GM18858 (cell line): ENCODE measurements at regions not wholly inside any gene's neighbourhood (a gene's known extent, or its start where the extent isn't known, plus 50 kb on each side); places are given as distances from the start of the nearest gene placed in this dataset.

Source experiments
- ATAC-seq: cut with Tn5 transposase; IDR thresholded peaks from one replicate; pipeline ENCODE4 v1.9.1; 2021; ENCODE audit not compliant: unreplicated experiment

DNA sequence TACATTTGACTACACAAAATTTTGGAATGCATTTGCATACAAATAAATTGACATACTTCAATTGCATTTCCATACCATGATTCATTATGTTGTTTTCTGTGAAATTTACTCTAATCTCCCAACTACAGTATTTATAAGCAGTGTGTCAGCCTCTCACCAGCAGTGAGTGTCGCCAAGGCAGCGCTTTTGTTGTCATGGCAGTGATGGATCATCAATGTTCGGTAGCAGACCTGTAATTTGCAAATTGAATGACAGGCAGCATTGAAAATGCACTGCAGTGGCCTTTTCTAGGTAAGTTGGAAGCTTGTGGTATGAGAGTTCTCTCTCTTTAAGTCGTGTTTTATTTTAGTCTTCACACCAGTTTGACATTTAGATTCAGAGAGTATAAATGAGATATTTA is 534.1 kb downstream of the PCDH17 start:
- no peak for ATAC-seq

DNA sequence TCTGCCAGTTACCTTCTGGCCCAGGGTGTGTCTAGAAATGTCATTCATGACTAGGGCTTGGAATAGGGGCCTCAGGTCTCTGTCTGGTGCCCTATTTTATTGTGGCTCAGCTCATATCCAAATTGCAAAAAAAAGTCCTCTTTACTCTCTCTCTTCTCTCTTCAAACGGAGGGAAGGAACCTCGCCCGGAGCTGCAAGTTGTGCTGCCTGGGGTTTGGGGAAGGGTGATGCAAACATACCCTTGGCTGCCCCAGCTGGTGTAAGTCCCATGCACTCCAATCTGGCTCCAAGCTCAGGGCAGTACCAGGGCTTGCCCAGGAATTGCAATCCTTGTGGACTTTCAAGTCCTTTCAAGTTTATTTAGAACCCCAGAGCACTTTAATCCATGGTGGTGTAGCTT is 549.6 kb downstream of the PCDH17 start:
- no peak for ATAC-seq

DNA sequence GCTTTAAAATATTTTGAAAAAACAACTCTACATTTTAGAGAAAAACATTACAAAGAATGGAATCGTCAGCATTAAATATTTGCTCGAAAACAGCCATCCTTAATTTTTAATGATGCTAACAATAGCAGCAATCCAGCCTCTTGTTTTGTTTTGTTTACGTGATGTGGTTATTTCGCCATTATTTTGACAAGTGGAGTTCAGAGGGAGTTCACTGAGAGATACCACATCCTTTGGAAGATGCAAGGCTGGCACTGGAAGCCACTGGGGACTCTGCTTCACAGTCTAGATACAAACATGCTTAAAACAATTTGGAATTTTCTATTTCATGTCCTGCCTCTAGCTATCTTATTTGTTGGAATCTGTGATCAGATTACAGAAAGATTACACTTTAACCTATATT is 556.3 kb downstream of the PCDH17 start:
- ATAC-seq = no peak

- ATAC-seq = no peak
Measured at GRCh38 chr13:58190577-58190976, 559.0 kb downstream of the PCDH17 start.

- no peak for ATAC-seq
Measured at GRCh38 chr13:58191754-58192153, 560.2 kb downstream of the PCDH17 start.

GRCh38 chr13:58202099-58202498 is 570.6 kb downstream of the PCDH17 start:
- no peak for ATAC-seq

GRCh38 chr13:58207501-58207900 is 576.0 kb downstream of the PCDH17 start:
- ATAC-seq = no peak

DNA sequence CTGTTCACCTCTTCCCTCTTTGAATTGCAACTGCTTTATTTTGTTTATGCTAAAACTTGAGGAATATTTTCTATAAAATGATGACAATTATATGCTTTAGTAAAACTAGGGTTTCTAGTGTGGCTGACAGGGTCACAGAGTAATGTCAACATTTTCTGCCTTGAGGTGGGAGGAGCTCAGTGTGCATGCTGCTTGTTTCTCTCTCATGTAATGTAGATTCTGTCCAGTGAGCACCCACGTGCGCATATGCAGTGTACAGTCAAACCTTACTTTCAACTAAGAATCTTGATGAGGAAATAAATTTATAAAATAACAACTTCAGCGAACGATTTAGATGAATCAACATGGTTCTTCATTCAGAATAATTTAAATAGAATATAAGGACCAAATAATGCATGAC is 603.9 kb downstream of the PCDH17 start:
- ATAC-seq = no peak

GRCh38 chr13:58238972-58239773 is 607.6 kb downstream of the PCDH17 start:
- no peak for ATAC-seq

GRCh38 chr13:58239774-58240268 is 608.3 kb downstream of the PCDH17 start:
- ATAC-seq = no peak

- no peak for ATAC-seq
Measured at GRCh38 chr13:58247080-58247479, 615.5 kb downstream of the PCDH17 start.

GRCh38 chr13:58254943-58255342 is 623.4 kb downstream of the PCDH17 start:
- ATAC-seq = no peak

DNA sequence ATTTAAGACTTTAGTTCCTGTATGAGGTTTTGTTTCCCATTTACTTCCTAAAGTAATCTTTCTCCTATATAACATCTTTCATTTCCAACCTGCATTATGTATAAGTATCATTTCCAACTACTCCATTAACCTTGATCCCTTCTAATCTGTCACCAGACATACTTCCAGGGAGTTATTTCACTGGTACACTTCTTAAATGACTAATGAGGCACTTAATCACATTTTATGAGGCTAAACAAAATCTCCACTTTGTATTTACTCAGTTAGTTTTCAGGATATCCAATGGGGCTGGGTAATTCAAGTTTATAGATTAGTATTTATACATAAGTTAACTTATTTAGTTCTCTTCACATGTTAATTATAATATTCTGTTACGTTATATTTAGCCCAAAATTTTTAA is 634.7 kb downstream of the PCDH17 start:
- no peak for ATAC-seq

DNA sequence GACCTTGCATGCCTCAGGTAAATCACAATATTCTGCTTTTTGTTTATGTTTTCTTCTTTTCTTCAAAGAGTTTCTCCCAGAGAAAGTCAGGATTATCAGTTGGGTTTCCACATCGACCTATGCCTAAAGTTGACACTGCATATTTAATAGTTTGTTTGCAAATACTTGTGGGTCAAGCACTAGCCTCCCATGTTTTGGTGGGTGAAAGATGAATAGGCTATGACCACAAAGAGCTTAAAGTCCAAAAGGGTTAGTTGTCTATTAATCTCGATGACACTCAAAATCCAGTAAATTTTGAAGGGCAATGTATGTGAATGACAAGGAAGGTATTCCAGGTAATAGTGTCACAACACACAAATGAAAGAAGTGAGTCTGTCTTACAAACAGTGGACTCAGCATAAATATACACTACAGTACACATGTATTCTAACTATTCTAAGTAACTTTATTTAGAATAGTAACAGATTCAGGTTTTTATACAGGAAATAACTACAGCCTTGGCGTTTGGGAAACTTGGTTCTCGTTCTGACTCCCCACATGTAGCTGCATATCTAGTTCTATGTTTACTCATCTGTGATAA is 667.1 kb downstream of the PCDH17 start:
- no peak for ATAC-seq

DNA sequence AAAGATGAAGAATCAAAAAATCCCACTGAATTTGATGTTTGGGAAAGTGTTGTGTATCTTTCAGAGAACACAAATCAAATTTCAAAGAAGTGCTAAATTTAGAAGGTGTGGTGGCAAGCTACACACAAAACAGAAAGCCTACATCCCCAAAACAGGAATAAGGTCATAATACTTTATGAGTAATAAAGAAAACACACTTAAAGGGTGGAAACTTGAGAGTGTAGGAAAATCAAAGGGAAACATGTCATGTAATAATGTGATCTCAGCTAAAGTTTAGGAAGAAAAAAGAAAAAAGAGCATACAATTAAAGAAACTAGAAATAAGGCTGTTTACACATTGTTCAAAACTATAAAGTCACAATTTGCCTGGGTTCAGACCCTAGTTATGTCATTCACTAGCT is 668.7 kb downstream of the PCDH17 start:
- no peak for ATAC-seq

DNA sequence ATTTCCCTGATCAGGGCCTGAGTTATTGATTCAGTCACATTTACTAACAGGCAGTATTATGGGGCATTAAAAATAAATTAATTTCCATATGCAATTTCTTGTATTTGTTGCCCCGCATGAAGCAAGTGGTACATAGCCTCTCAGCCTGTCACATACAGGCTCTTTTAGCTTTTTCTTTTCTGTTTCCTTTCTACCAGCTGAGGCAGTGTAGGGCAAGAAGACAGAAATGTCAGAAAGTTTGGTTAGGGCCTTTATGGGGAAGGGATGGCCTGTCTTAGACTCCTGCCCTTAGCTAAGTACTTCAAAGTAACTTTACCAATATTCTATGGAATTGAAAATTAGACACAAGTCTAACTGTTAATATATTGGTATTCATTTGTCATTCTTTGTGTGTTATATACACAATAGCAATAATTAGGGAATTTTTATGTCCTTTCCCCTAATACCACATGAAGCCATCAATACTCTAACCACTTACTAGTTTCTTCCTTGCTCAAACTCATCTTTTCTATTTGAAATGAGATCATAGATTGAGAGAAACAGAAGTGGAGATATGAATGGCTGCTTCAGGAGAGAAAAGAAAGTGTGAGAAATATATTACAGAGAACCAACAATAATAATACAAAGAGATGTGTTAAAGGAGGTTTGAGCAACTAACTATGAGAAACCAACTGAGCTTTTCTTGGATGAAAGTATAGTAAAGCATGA is 669.6 kb downstream of the PCDH17 start:
- ATAC-seq = no peak

DNA sequence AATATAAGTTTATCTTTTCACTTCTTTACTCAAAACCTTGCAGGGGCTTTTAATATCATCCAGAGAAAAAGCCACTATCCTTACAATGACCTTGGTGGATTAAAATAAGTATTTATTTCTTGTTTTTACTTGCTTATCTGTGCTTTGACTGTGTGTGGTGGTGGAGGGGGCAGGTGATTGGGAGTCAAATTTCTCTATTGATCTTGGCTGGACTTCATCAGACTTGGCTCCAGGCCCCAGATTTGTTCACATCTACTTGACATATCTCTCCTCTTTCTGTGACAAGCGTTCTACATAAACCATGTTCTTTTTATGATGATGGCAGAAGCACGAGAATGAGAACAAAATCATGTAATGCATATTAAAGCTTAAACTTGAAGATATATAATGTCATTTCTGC is 670.8 kb downstream of the PCDH17 start:
- no peak for ATAC-seq

DNA sequence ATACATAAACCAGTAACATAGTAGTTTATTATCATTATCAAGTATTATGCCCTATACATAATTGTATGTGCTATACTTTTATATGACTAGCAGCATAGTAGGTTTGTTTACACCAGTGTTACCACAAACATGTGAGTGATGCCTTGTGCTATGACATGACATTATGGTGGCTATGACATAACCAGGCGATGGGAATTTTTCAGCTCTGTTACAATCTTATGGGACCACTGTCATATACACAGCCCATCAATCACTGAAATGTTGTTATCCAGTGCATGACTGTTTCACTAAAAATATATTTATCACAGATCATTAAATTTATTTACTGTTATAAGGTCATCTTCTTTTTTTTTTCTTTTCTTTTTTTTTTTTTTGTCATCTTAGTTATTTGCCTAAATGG is 674.5 kb downstream of the PCDH17 start:
- ATAC-seq = no peak

DNA sequence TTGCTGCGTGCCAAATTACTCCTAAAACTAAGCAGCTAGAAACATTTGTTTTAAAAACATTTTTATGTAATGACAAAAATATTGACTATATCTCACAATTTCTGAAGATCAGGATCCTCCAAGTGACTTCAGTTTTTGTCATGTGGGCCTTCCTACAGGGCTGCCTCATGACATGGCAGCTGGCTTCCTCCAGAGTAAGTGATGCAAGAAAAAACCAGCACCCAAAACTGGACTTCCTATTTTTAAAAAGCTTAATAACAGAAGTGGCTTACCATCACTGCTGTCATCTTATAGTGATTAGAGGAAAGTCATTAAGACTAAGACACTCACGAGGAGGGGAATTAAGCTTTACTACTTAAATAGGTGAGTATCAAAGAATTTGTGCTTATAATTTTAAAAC is 681.7 kb downstream of the PCDH17 start:
- ATAC-seq = no peak

DNA sequence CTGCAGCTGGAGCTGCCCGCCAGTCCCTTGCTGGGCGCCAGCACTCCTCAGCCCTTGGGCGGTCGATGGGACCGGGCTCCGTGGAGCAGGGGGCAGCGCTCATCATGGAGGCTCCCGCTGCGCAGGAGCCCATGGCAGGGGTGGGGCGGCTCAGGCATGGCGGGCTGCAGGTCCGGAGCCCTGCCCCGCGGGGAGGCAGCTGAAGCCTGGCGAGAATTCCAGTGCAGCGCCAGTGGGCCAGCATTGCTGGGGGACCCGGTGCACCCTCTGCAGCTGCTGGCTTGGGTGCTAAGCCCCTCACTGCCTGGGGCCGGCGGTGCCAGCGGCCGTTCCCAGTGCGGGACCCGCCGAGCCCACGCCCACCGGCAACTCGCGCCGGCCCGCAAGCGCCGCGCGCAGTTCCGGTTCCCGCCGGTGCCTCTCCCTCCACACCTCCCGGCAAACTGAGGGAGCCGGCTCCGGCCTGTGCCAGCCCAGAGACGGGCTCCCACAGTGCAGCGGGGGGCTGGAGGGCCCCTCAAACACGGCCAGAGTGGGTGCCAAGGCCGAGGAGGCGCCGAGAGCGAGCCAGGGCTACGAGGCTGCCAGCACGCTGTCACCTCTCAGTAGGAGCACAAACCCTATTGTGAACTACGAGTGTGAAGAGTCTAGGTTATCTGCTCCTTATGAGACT is 687.1 kb downstream of the PCDH17 start:
- no peak for ATAC-seq

DNA sequence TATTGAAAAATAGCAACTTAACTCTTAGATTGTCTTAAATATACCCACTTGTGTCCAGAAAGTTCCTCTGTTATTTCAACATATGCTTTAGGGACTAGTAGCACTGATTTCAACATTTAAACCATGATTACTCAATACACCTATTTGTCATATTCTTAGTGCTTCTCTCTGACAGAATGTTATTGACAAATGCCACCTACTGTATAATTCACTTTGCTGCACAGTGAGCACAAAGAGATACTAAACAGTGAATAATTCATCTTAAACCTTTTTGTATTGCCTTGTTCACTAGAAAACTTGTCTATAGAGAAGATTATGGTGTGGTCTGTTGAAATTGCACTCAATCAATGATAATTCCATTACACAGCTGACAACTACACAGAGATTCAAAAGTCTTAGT is 692.6 kb downstream of the PCDH17 start:
- no peak for ATAC-seq

- ATAC-seq = no peak
Measured at GRCh38 chr13:58329746-58330145, 698.2 kb downstream of the PCDH17 start.
